ENCODE measurements at regions not wholly inside any gene's neighbourhood (a gene's known extent, or its start where the extent isn't known, plus 50 kb on each side); places are given as distances from the start of the nearest gene placed in this dataset.

DNA sequence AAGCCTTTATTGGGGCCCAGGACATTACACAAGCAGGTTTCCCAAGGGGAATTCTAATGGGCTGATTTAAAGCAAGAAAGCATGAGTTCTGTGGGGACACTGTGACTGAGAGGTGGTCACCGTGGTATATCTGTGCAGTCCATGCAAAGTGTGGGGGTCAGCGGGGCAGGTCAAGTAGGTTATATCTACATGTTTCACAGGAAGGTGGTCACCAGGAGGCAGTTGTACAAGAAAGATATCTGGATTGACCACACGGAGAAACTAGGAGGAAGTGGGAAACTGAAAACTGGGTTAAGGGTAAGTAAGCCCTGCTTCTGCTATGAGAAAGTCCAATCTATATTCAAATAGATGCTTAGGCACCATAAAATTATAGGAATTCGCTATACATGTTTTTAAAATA, 77.8 kb upstream of the CNOT2 start:
- TF ChIP-seq GATA2 (IDR thresholded peaks at IDR 0.05; ENCODE audit: low read depth, low read length): no peak
- TF ChIP-seq GATA3 (IDR thresholded peaks at IDR 0.05; ENCODE audit: low read depth, low read length): no peak

Measured in SH-SY5Y (cell line).